Stimulated activated CD8-positive, alpha-beta memory T cell treated with anti-CD3 and anti-CD28 coated beads, Interleukin-4, amount 100 ng/mL, for 4 hours (primary cell): ENCODE measurements at regions not wholly inside any gene's neighbourhood (a gene's known extent, or its start where the extent isn't known, plus 50 kb on each side); places are given as distances from the start of the nearest gene placed in this dataset.

Experiments used
- DNase-seq, 2 donors: peaks; one replicate each; pipeline ENCODE4 v3.0.0-alpha.2; 2020; ENCODE audit warnings: low read depth in 2 of 2, low spot score in 1 of 2

- no peak for DNase-seq
Measured at GRCh38 chr5:54746777-54747398, 229.3 kb downstream of the SNX18 start.

- no peak for DNase-seq
Measured at GRCh38 chr5:54746346-54746745, 228.8 kb downstream of the SNX18 start.

DNA sequence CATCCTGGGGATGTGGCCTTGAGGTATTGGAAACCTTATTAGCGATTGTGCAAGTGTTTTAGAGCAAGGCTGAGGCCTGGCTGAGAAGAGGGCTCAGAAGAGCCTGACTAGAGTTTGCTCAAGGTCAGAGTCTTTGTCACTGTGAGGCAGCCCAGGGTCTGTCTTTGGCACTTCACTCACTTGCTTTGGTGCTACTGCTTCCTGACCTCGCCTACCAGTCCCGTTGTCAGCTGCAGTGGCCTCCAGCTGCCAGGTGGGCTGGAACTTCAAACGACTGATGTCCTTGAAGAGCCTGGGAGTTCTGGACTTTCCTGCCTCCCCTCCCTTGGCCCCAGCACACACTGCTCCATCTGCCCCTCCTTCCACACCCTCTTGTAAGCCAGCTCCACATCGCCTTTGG lies 228.0 kb downstream of the SNX18 start:
- DNase-seq: no peak

GRCh38 chr5:54743997-54744788 lies 226.6 kb downstream of the SNX18 start:
- peak; percentile 12 to 14 for DNase-seq

DNA sequence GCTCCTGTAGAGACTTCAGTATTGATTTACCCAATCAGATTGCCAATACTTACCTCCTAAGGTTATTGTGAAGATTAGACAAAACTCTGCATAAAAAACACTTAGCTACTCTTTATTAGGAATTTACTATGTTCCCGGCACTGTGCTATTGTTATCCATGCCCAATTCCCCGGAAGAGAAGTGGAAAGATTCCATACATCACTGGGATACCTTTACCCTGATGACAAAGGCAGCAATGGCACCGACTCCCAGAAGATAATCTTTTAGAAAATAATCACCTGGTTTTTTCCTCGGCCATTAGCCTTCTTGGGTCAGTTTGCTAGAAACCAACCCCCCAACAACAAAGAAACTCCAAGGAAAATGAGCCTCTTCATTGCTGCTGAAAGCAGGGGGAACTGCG lies 226.0 kb downstream of the SNX18 start:
- DNase-seq: no peak

- DNase-seq: no peak
Measured at GRCh38 chr5:54742417-54742891, 224.9 kb downstream of the SNX18 start.

DNA sequence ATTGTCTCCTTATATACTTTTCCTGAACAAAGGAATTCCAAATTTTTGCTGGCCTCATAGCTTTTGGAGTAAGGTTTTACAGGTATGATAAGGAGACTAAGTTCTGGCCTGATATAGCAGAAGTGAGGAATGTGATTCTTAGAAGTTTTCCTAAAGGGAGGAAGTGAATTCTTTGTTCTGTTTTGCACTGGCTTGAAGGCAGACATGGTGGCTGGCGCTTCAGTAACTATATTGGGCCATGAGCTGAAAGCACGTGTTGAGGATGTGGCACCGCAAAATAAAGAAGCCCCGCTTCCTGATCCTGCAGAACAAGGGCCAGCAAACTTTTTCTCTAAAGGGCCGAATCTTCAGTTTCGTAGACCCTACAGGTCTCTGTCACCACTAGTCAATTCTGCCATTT lies 224.2 kb downstream of the SNX18 start:
- no peak for DNase-seq

GRCh38 chr5:54740141-54740540 lies 222.6 kb downstream of the SNX18 start:
- no peak for DNase-seq

DNA sequence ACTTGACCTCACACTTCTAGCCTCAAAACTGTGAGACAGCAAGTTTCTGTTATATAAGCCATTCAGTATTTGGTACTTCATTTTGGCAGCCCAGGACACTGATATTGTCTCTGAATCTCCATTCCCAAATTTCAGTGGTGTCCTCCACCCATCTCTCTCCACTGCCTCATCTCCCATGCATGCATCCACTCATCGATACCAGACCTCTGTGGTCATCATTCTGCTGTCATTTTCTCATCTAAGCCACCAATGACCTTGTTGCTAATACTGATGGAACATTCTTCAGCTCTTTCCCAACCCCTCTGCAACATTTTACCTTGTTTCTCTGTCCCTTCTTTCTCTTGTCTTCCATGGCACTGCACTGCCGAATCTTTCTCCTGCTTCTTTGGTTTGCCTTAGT lies 221.8 kb downstream of the SNX18 start:
- no peak for DNase-seq

GRCh38 chr5:54738973-54739367 lies 221.4 kb downstream of the SNX18 start:
- no peak for DNase-seq

- no peak for DNase-seq
Measured at GRCh38 chr5:54738118-54738972, 220.8 kb downstream of the SNX18 start.

DNA sequence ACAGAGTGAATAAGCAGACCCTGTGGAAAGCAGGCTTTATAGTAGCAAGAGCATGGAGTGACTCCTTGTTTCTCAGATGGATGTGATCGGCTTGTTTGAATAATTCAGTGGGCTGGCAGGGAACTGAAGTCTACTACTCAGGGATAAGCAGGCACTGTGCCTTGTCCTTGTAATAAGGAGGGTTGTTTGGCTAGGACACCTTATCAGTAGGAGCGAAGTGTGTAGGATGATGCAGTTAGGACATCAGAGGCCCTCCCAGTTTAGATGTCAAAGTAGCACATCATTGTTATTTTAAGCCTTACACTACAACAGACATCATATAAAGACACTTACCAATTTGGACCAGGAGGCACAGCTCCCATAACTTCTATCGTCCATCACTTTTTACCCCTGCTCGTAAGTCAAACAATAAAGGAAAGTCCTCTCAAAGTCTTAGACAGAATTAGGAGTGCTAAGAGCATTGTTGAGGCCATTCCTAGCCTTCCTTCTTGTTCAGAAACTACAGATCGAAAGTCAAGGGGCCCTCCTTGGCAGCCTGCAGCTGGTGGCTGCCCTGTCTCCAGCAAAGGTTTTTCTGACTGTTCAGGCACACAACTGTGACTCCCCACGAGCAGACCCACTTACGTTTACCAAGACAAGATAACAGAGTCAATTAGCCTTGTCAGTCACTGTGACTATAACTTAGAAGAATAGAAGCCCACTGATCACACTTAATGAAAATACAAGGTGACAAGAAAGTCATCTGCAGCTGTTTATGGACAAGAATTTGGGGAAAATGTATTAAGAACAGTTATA lies 218.6 kb downstream of the SNX18 start:
- no peak for DNase-seq

- no peak for DNase-seq
Measured at GRCh38 chr5:54733101-54733500, 215.5 kb downstream of the SNX18 start.

GRCh38 chr5:54732108-54732507 lies 214.5 kb downstream of the SNX18 start:
- no peak for DNase-seq

- no peak for DNase-seq
Measured at GRCh38 chr5:54728588-54728915, 211.0 kb downstream of the SNX18 start.

DNA sequence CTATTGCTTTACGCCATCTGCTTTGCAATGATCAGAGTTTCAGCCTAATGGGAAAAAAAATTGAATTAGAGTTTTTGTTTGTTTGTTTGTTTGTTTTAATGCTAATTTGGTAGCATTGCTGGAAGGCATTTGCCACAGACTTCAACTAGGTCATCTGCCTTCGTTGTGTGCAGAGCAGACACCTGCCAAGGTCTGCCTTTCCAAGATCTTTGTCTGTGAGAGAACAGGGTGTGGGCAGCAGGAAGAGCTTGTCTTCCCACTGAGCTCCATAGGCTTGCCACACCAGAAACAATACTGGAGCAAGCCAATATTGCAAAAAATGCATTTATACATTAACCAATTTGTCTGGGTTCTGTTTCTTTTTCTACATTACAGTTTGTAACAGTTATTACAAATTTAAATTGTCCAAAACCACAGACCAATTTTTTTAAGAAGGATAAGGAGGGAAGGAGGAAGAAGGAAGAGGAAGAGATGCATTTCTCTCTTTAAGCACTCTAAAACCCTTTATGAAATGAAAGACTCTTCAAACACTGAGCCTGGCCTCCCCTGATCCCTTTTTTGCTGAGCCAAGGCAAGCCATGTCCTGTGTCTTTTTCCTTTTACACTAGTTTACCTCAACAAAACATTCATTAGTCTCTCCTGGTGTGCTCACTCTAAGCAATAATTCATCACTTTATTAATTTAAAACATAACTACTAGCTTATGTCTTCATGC lies 210.5 kb downstream of the SNX18 start:
- DNase-seq: no peak

GRCh38 chr5:54725391-54726280 lies 208.1 kb downstream of the SNX18 start:
- no peak for DNase-seq

DNA sequence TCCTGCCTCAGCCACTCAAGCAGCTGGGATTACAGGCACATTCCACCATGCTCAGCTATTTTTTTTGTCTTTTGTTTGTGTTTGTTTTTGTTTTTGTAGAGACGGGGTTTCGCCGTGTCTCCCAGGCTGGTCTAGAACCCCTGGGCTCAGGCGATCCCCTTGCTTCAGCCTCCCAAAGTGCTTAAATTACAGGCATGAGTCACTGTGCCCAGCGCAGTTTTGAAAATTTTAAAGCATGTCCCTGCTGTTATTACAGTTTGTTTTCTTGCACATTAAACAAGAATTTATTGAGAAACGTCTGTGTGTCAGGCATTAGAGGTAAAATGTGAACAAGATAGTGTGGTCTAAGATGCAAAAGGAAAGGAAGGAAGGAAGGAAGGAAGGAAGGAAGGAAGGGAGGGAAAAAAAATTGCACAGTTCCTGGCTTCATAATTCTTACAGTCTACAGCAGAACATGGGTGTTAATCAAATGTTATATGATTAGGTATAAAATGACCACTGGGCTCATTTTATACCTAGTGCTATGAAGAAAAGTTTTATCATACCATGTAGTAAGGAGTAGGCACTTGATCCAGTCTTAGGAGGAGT lies 205.4 kb downstream of the SNX18 start:
- DNase-seq: no peak
